Suprapubic skin (tissue), 4 donors: ENCODE measurements at regions not wholly inside any gene's neighbourhood (a gene's known extent, or its start where the extent isn't known, plus 50 kb on each side); places are given as distances from the start of the nearest gene placed in this dataset.

ENCODE experiments used
- CTCF ChIP-seq, 2 donors: fragments of 200-600 bp in 1 of 2; fragments of 450-650 bp in 1 of 2; sonication (generic) in 1 of 2; IDR thresholded peaks; one replicate each; pipeline ENCODE4 v1.5.1; 2016 to 2019; ENCODE audit warnings: antibody characterized with exemption in 2 of 2, mild to moderate bottlenecking in 1 of 2, moderate library complexity in 1 of 2
- EP300 ChIP-seq: sonication (generic); formaldehyde crosslinking; IDR thresholded peaks from one replicate; pipeline ENCODE4 v1.6.1; 2017; ENCODE audit warnings: antibody characterized with exemption
- POLR2A ChIP-seq, 2 donors: fragments of 450-650 bp; IDR thresholded peaks; one replicate each; pipeline ENCODE4 v1.6.1; 2017; ENCODE audit warnings: antibody characterized with exemption in 2 of 2, mild to moderate bottlenecking in 2 of 2, moderate library complexity in 2 of 2
- POLR2AphosphoS5 ChIP-seq, 3 donors: sonication (generic); formaldehyde crosslinking; IDR thresholded peaks; one replicate each; pipeline ENCODE4 v1.6.1; 2017; ENCODE audit warnings: antibody characterized with exemption in 3 of 3

- TF ChIP-seq POLR2A (IDR thresholded peaks at IDR 0.05) (no peak), EP300 (no peak), CTCF (IDR thresholded peaks at IDR 0.05) (no peak), POLR2AphosphoS5 (IDR thresholded peaks at IDR 0.05) (no peak)
Measured at GRCh38 chr6:14873781-14874441, 372.0 kb upstream of the JARID2 start.
